ENCODE measurements at regions not wholly inside any gene's neighbourhood (a gene's known extent, or its start where the extent isn't known, plus 50 kb on each side); places are given as distances from the start of the nearest gene placed in this dataset.

- no peak for TF ChIP-seq POLR2AphosphoS5 (IDR thresholded peaks at IDR 0.05)
- TF ChIP-seq, protein P1, sequence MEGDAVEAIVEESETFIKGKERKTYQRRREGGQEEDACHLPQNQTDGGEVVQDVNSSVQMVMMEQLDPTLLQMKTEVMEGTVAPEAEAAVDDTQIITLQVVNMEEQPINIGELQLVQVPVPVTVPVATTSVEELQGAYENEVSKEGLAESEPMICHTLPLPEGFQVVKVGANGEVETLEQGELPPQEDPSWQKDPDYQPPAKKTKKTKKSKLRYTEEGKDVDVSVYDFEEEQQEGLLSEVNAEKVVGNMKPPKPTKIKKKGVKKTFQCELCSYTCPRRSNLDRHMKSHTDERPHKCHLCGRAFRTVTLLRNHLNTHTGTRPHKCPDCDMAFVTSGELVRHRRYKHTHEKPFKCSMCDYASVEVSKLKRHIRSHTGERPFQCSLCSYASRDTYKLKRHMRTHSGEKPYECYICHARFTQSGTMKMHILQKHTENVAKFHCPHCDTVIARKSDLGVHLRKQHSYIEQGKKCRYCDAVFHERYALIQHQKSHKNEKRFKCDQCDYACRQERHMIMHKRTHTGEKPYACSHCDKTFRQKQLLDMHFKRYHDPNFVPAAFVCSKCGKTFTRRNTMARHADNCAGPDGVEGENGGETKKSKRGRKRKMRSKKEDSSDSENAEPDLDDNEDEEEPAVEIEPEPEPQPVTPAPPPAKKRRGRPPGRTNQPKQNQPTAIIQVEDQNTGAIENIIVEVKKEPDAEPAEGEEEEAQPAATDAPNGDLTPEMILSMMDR (IDR thresholded peaks at IDR 0.05): peak in 1 of 4 experiments; percentile 13
- DNase-seq (ENCODE audit: low spot score): no peak
- WGBS: 48% methylated on average over 4 of the region's 4 CpGs
- Histone ChIP-seq H3K4me1 (replicated peaks) (no peaks in the 10 kb centered on the region), H3K9me3 (no peaks in the 10 kb centered on the region), H3K4me3 (no peak overlapping the region), H3K27me3 (replicated peaks; ENCODE audit: insufficient read depth) (no peaks in the 10 kb centered on the region), H3K36me3 (no peaks in the 10 kb centered on the region), H3K27ac (no peak overlapping the region)
- intact Hi-C loops (cut with DNase I): loop anchor here (10.0 kb wide), 1 partner anchor 1065 kb away; no protein-coding TSS in a partner anchor
Observed at GRCh38 chr17:70629902-70630301, 460.6 kb downstream of the KCNJ2 start.

DNA sequence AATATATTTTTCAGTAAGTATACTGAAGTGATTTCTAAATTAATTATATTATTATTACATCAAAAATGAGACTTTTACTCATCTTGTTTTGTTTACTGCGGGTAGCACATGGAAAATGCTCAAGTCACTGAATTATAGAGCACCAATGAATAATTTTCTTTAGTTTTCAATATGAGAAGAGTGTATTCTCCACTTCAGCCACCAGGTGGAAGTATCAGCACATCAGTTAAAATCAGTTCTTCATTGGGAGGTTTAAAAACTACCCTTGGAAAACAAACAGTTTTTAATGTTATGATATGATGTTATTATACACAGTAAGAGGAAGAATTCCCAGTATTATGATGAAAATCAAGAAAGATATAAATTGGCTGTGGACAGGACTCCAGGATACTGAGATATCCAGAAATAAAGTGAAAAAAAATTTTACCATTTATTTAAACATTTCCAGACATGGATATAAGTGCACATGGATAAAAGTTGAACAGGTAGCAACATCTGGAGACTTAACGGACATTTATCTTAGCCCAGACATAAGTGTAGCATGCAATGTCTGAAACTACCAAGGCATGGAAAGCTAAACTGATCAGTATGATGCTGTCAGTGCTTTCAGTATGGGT, 467.3 kb downstream of the KCNJ2 start:
- Histone ChIP-seq H3K4me1 (replicated peaks) (no peaks in the 10 kb centered on the region), H3K27me3 (replicated peaks; ENCODE audit: insufficient read depth) (no peaks in the 10 kb centered on the region), H3K4me3 (no peak overlapping the region), H3K9me3 (no peaks in the 10 kb centered on the region), H3K36me3 (no peaks in the 10 kb centered on the region), H3K27ac (no peak overlapping the region)
- intact Hi-C loops (cut with DNase I): loop anchor here (5.0 kb wide), 1 partner anchor 1906 kb away; no protein-coding TSS in a partner anchor
- DNase-seq (ENCODE audit: low spot score): peak; percentile 13
- 27% methylated on average over 2 of the region's 2 CpGs for WGBS
- no peak for TF ChIP-seq POLR2AphosphoS5 (IDR thresholded peaks at IDR 0.05)
- TF ChIP-seq, protein P1 (IDR thresholded peaks at IDR 0.05): peak; percentile 46 to 83 (median 73)

DNA sequence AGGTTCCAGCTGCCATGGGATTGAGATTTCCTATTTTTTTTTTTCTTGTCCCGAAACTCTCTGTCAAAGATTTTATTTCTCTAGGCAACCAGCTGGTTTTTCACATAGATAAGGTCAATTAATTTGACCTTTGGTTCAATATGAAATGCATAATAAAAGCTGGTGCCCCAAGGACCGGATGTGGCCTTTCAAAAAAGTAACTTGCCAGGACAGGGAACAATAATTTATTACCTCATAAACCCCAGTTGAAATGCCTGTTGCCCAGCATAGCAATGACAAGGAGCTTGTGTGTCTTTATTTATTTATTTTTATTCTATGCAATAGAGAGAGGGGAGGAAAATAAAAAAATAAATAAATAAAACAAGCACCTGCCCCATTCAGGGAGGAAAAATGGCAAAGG, 472.7 kb downstream of the KCNJ2 start:
- DNase-seq (ENCODE audit: low spot score): no peak
- Histone ChIP-seq H3K27me3 (replicated peaks; ENCODE audit: insufficient read depth) (no peaks in the 10 kb centered on the region), H3K4me3 (no peak overlapping the region), H3K27ac (no peak overlapping the region), H3K9me3 (no peaks in the 10 kb centered on the region), H3K4me1 (replicated peaks) (no peaks in the 10 kb centered on the region), H3K36me3 (no peaks in the 10 kb centered on the region)
- WGBS: 56% methylated on average over 2 of the region's 2 CpGs
- no peak for TF ChIP-seq POLR2AphosphoS5 (IDR thresholded peaks at IDR 0.05)
- TF ChIP-seq, protein P1 (IDR thresholded peaks at IDR 0.05): no peak
- no peak for TF ChIP-seq POLR2A (IDR thresholded peaks at IDR 0.05)
- intact Hi-C loops (cut with DNase I): no loop called here

DNA sequence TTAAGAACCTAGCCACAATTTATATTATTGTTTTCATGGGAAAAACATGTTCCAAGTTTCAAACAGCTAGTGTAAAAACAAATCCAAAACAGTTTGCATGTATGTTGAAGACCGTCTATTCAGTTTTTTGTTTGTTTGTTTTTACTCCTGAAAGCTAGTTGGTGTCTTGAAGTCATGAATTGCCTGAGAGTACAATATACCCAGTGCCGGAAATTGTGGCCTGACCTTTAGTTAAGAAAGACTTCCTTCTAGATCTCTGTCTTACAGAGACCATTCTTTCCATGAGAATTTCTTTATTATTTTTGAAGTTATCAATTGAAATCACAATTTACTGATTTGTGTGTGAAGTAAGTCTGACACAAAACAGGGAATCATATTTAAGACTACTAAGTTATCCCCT, 474.8 kb downstream of the KCNJ2 start:
- intact Hi-C loops (cut with DNase I): no loop called here
- Histone ChIP-seq H3K27me3 (replicated peaks; ENCODE audit: insufficient read depth) (no peaks in the 10 kb centered on the region), H3K4me1 (replicated peaks) (no peaks in the 10 kb centered on the region), H3K36me3 (no peaks in the 10 kb centered on the region), H3K4me3 (no peak overlapping the region), H3K9me3 (no peaks in the 10 kb centered on the region), H3K27ac (no peak overlapping the region)
- 81% methylated on average over 2 of the region's 2 CpGs for WGBS
- no peak for DNase-seq (ENCODE audit: low spot score)
- no peak for TF ChIP-seq POLR2A (IDR thresholded peaks at IDR 0.05)
- TF ChIP-seq, protein P1 (IDR thresholded peaks at IDR 0.05): no peak

GRCh38 chr17:70646673-70647072, 477.3 kb downstream of the KCNJ2 start:
- 95% methylated on average over 1 of the region's 1 CpG for WGBS
- no peak overlapping the region for H3K27ac ChIP-seq
- H3K9me3 ChIP-seq: no peaks in the 10 kb centered on the region
- intact Hi-C loops (cut with DNase I): no loop called here
- H3K27me3 ChIP-seq (replicated peaks; ENCODE audit: insufficient read depth): no peaks in the 10 kb centered on the region
- no peak for TF ChIP-seq POLR2A (IDR thresholded peaks at IDR 0.05)
- no peak for TF ChIP-seq POLR2AphosphoS5 (IDR thresholded peaks at IDR 0.05)
- TF ChIP-seq, protein P1 (IDR thresholded peaks at IDR 0.05): no peak
- H3K36me3 ChIP-seq: no peaks in the 10 kb centered on the region
- DNase-seq (ENCODE audit: low spot score): no peak
- H3K4me3 ChIP-seq: no peak overlapping the region
- no peaks in the 10 kb centered on the region for H3K4me1 ChIP-seq (replicated peaks)
